RWPE1 (cell line): ENCODE measurements at regions not wholly inside any gene's neighbourhood (a gene's known extent, or its start where the extent isn't known, plus 50 kb on each side); places are given as distances from the start of the nearest gene placed in this dataset.
"Not testable (repeated sequence)": the region's sequence is repeated elsewhere in the genome, so short reads cannot be mapped to it uniquely, and the experiment has no call there.

Experiments used
- CTCF ChIA-PET: fragments of 350-600 bp; sonication (Branson Sonifier 250); formaldehyde crosslinking; extraction: SDS; loops from one replicate; lab custom pipeline; 2021; lab: Yijun Ruan, JAX
- POLR2A ChIA-PET: fragments of 400-600 bp; formaldehyde crosslinking; extraction: SDS; loops from one replicate; lab custom pipeline; 2020; ENCODE audit warnings: antibody characterized with exemption; ENCODE audit not compliant: low non-redundant PET; lab: Yijun Ruan, JAX
- DNase-seq: peaks from one replicate; pipeline ENCODE4 v3.0.0; 2012; ENCODE audit warnings: low spot score
- H3K27ac ChIP-seq: fragments of 450-650 bp; 2 replicates; pipeline ENCODE4 v1.5.1; 2017
- CTCF ChIP-seq: fragments of 450-650 bp; conservative IDR thresholded peaks from 2 replicates; pipeline ENCODE4 v1.5.1; 2017; ENCODE audit warnings: low read depth, mild to moderate bottlenecking

GRCh38 chr17:31731118-31731517 is 127.9 kb downstream of the COPRS start:
- ChIA-PET POLR2A (no interaction called here), CTCF (no interaction called here)
- no peak for TF ChIP-seq CTCF
- DNase-seq: no peak
- no peak overlapping the region for H3K27ac ChIP-seq

GRCh38 chr17:31726980-31727427 is 132.0 kb downstream of the COPRS start:
- ChIA-PET CTCF (no interaction called here), POLR2A (no interaction called here)
- no peak for TF ChIP-seq CTCF
- H3K27ac ChIP-seq: no peak overlapping the region
- DNase-seq: peak; percentile 61

- ChIA-PET POLR2A (no interaction called here), CTCF (interaction anchor here (0.6 to 0.7 kb wide), 3 partner anchors 53 to 166 kb away, joined by 3 to 5 read pairs (median 4); no protein-coding TSS in a partner anchor)
- no peak overlapping the region for H3K27ac ChIP-seq
- DNase-seq: no peak
- TF ChIP-seq CTCF: no peak
Measured at GRCh38 chr17:31724619-31725018, 134.4 kb downstream of the COPRS start.

GRCh38 chr17:31724026-31724425 is 135.0 kb downstream of the COPRS start:
- no peak for TF ChIP-seq CTCF
- CTCF ChIA-PET: no interaction called here
- no peak for DNase-seq
- POLR2A ChIA-PET: no interaction called here
- H3K27ac ChIP-seq: no peak overlapping the region

GRCh38 chr17:31722251-31723056 is 136.6 kb downstream of the COPRS start:
- ChIA-PET POLR2A (no interaction called here), CTCF (no interaction called here)
- TF ChIP-seq CTCF: no peak
- H3K27ac ChIP-seq: no peak overlapping the region
- no peak for DNase-seq

GRCh38 chr17:31721291-31722025 is 137.6 kb downstream of the COPRS start:
- DNase-seq: no peak
- H3K27ac ChIP-seq: no peak overlapping the region
- ChIA-PET POLR2A (no interaction called here), CTCF (interaction anchor here (0.6 kb wide), 1 partner anchor 15 kb away, joined by 4 read pairs; no protein-coding TSS in a partner anchor)
- no peak for TF ChIP-seq CTCF

GRCh38 chr17:31717251-31717650 is 141.8 kb downstream of the COPRS start:
- H3K27ac ChIP-seq, CTCF ChIA-PET, POLR2A ChIA-PET, DNase-seq: not testable (repeated sequence)
